ENCODE measurements at regions not wholly inside any gene's neighbourhood (a gene's known extent, or its start where the extent isn't known, plus 50 kb on each side); places are given as distances from the start of the nearest gene placed in this dataset.

DNA sequence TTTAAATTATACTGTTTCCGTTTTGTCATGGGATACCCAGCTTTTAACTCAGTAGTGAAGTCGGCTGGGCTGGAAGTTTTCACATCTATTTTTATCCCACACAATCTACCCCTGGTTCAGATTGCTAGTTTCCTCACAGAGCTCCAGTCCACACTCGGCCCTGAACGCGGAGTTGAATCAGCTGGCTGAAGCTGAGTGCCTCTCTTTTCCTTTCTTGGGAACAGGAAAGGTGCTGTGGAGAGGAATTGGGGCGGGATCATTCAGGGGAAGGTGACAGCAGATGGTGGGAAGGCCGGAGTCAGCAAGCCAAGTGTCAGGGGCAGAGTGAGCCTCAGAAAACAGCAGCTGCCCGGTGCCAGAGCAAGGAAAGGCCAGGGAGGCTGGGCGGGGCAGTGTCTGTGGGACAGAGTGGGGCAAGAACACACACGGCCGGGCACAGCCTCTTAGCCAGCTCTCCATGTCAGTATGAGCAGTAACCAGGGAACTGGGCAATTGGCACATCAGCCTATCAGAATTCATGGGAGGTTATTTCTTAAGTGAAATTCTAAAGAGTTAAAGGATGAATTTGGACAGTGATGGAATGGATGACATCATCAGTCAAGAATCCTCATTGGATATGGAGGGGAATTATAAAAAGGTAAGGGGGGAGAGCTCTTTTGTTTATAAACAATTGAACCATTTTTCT, 135.7 kb upstream of the IL12A start:
- peak overlapping the region; percentile 50 for H3K9ac ChIP-seq (ENCODE audit: insufficient read depth, low read length)
- H3K9me3 ChIP-seq (ENCODE audit: control insufficient read depth, insufficient read depth, low read depth, low read length) = no peaks in the 10 kb centered on the region
- H3K36me3 ChIP-seq (ENCODE audit: control insufficient read depth, insufficient read depth, low read length) = no peaks in the 10 kb centered on the region
- H3K4me2 ChIP-seq (ENCODE audit: extremely low read depth, insufficient read depth, low read length) = peak overlapping the region; percentile 84
- TF ChIP-seq, protein P1, sequence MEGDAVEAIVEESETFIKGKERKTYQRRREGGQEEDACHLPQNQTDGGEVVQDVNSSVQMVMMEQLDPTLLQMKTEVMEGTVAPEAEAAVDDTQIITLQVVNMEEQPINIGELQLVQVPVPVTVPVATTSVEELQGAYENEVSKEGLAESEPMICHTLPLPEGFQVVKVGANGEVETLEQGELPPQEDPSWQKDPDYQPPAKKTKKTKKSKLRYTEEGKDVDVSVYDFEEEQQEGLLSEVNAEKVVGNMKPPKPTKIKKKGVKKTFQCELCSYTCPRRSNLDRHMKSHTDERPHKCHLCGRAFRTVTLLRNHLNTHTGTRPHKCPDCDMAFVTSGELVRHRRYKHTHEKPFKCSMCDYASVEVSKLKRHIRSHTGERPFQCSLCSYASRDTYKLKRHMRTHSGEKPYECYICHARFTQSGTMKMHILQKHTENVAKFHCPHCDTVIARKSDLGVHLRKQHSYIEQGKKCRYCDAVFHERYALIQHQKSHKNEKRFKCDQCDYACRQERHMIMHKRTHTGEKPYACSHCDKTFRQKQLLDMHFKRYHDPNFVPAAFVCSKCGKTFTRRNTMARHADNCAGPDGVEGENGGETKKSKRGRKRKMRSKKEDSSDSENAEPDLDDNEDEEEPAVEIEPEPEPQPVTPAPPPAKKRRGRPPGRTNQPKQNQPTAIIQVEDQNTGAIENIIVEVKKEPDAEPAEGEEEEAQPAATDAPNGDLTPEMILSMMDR (conservative IDR thresholded peaks at IDR 0.05 in 1 of 2, IDR thresholded peaks at IDR 0.05 in 1 of 2; ENCODE audit: low read depth in 1 of 2, low read length in 2 of 2) = no peak
- no peak for TF ChIP-seq EZH2 (IDR thresholded peaks at IDR 0.05; ENCODE audit: low read length, missing control alignments)
- peak overlapping the region; percentile 7 for H2AFZ ChIP-seq (ENCODE audit: low read length)
- peaks cover 37% of the 10 kb centered on the region for H3K4me1 ChIP-seq (ENCODE audit: control insufficient read depth, extremely low read depth, insufficient read depth, low read length)
- peaks cover 58% of the 10 kb centered on the region for H3K79me2 ChIP-seq (ENCODE audit: control insufficient read depth, insufficient read depth, low read length)
- no peaks in the 10 kb centered on the region for H3K27me3 ChIP-seq (ENCODE audit: control insufficient read depth, insufficient read depth, low read length)
- DNase-seq (ENCODE audit: low read depth in 2 of 2) = peak; percentile 63 to 72
- peak overlapping the region in 2 of 4 experiments; percentile 23 to 48 for H3K4me3 ChIP-seq (replicated peaks in 1 of 4; ENCODE audit: control extremely low read depth in 1 of 4, insufficient read depth in 1 of 4, low read depth in 3 of 4, low read length in 4 of 4)
- no peaks in the 10 kb centered on the region for H4K20me1 ChIP-seq (ENCODE audit: control insufficient read depth, extremely low read depth, insufficient read depth, low read length)
- H3K27ac ChIP-seq (ENCODE audit: insufficient read depth, low read length) = peak overlapping the region; percentile 84

DNA sequence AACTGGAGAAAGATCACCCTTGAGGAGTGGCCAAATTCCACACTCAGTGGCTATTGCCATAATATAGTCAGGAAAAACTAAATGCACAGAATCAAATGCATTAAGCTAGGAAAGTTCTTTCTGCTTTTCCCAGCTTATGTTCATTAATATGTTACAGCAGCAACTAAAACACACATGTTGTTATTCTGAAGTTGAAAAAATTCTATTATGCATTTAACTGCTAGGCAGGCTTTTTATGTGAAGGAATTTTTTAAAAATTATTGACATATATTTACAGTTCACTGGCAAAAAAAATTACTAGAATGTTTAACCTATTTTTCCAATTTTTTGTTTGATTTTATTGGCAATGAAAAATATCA, 135.2 kb upstream of the IL12A start:
- no peaks in the 10 kb centered on the region for H4K20me1 ChIP-seq (ENCODE audit: control insufficient read depth, extremely low read depth, insufficient read depth, low read length)
- peak overlapping the region; percentile 84 for H3K4me2 ChIP-seq (ENCODE audit: extremely low read depth, insufficient read depth, low read length)
- peak overlapping the region; percentile 84 for H3K27ac ChIP-seq (ENCODE audit: insufficient read depth, low read length)
- no peak overlapping the region for H2AFZ ChIP-seq (ENCODE audit: low read length)
- no peak for TF ChIP-seq EZH2 (IDR thresholded peaks at IDR 0.05; ENCODE audit: low read length, missing control alignments)
- peaks cover 37% of the 10 kb centered on the region for H3K4me1 ChIP-seq (ENCODE audit: control insufficient read depth, extremely low read depth, insufficient read depth, low read length)
- H3K9ac ChIP-seq (ENCODE audit: insufficient read depth, low read length) = no peak overlapping the region
- H3K4me3 ChIP-seq (replicated peaks in 1 of 4; ENCODE audit: control extremely low read depth in 1 of 4, insufficient read depth in 1 of 4, low read depth in 3 of 4, low read length in 4 of 4) = peak overlapping the region in 2 of 4 experiments; percentile 48 to 56
- no peaks in the 10 kb centered on the region for H3K27me3 ChIP-seq (ENCODE audit: control insufficient read depth, insufficient read depth, low read length)
- H3K79me2 ChIP-seq (ENCODE audit: control insufficient read depth, insufficient read depth, low read length) = peaks cover 59% of the 10 kb centered on the region
- no peaks in the 10 kb centered on the region for H3K36me3 ChIP-seq (ENCODE audit: control insufficient read depth, insufficient read depth, low read length)
- no peaks in the 10 kb centered on the region for H3K9me3 ChIP-seq (ENCODE audit: control insufficient read depth, insufficient read depth, low read depth, low read length)
- no peak for DNase-seq (ENCODE audit: low read depth in 2 of 2)

DNA sequence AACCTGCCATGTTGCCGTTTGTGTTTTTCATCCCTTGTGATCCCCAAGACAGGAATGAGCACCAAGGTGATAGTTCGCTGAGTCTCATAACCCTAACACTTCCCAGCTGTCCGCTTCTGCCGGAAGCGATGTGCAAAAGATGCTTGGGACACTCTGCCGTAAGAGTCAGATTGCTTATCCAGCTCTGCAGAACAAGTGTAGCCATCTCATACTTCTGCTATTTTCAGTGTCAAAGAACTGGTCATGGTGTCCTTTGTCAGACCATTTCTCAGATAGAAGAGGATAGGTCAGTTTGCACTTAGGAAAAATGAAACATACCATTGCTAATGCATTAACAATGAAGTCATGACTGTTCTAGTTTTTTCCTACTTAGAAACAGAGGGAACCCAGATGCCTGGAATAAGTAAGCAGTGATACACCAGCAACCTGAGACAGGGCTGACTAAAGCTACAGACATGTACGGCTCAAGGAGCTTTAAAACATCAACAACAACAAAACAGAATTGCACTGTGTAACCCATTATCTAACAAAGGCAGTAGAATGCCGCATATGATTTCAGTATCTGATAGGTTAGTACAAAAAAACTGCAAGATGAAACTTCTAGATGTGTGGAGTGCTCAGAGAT, 134.0 kb upstream of the IL12A start:
- DNase-seq (ENCODE audit: low read depth in 2 of 2) = peak; percentile 81 to 99
- H2AFZ ChIP-seq (ENCODE audit: low read length) = no peak overlapping the region
- no peaks in the 10 kb centered on the region for H3K27me3 ChIP-seq (ENCODE audit: control insufficient read depth, insufficient read depth, low read length)
- TF ChIP-seq, protein P1 (conservative IDR thresholded peaks at IDR 0.05 in 1 of 2, IDR thresholded peaks at IDR 0.05 in 1 of 2; ENCODE audit: low read depth in 1 of 2, low read length in 2 of 2) = no peak
- no peak for TF ChIP-seq EZH2 (IDR thresholded peaks at IDR 0.05; ENCODE audit: low read length, missing control alignments)
- H3K79me2 ChIP-seq (ENCODE audit: control insufficient read depth, insufficient read depth, low read length) = peaks cover 57% of the 10 kb centered on the region
- no peak overlapping the region for H3K9ac ChIP-seq (ENCODE audit: insufficient read depth, low read length)
- no peaks in the 10 kb centered on the region for H3K9me3 ChIP-seq (ENCODE audit: control insufficient read depth, insufficient read depth, low read depth, low read length)
- peaks cover 37% of the 10 kb centered on the region for H3K4me1 ChIP-seq (ENCODE audit: control insufficient read depth, extremely low read depth, insufficient read depth, low read length)
- H3K27ac ChIP-seq (ENCODE audit: insufficient read depth, low read length) = peak overlapping the region; percentile 64
- H3K4me3 ChIP-seq (replicated peaks in 1 of 4; ENCODE audit: control extremely low read depth in 1 of 4, insufficient read depth in 1 of 4, low read depth in 3 of 4, low read length in 4 of 4) = peak overlapping the region in 2 of 4 experiments; percentile 43 to 56
- H4K20me1 ChIP-seq (ENCODE audit: control insufficient read depth, extremely low read depth, insufficient read depth, low read length) = no peaks in the 10 kb centered on the region
- H3K36me3 ChIP-seq (ENCODE audit: control insufficient read depth, insufficient read depth, low read length) = no peaks in the 10 kb centered on the region
- H3K4me2 ChIP-seq (ENCODE audit: extremely low read depth, insufficient read depth, low read length) = peak overlapping the region; percentile 55
